H1 (cell line): ENCODE measurements at regions not wholly inside any gene's neighbourhood (a gene's known extent, or its start where the extent isn't known, plus 50 kb on each side); places are given as distances from the start of the nearest gene placed in this dataset.

Source experiments
- CTCF ChIA-PET: fragments of 300-600 bp; sonication (Branson Sonifier 250); formaldehyde crosslinking; loops from one replicate; lab custom pipeline; 2021; ENCODE audit not compliant: partially characterized antibody; lab: Charles Lee
- POLR2A ChIA-PET: fragments of 300-600 bp; sonication (Branson Sonifier 250); formaldehyde crosslinking; loops from one replicate; lab custom pipeline; 2021; ENCODE audit warnings: inconsistent platforms; ENCODE audit not compliant: partially characterized antibody; lab: Charles Lee
- DNase-seq, 2 experiments: peaks; one replicate each; pipeline versions ENCODE4 v3.0.0 to v3.0.0-alpha.2; 2010 to 2022; ENCODE audit warnings: low spot score in 2 of 2, low read depth in 1 of 2, mixed read lengths in 1 of 2
- FAIRE-seq: peaks from 2 replicates; lab custom pipeline; 2011; peaks lifted over from hg19 to GRCh38; lab: Jason Lieb, UNC
- H2AFZ ChIP-seq: 2 replicates; pipeline ENCODE4 v1.8.1; 2012; ENCODE audit warnings: low read length, inconsistent platforms
- H2AK5ac ChIP-seq: 2 replicates; pipeline ENCODE4 v1.6.1; 2013; ENCODE audit warnings: low read depth, low read length
- H2BK120ac ChIP-seq: replicated peaks from 2 replicates; pipeline ENCODE3; 2013; ENCODE audit warnings: low read depth, low read length, inconsistent platforms
- H2BK12ac ChIP-seq: 2 replicates; pipeline ENCODE4 v1.6.1; 2013; ENCODE audit warnings: low read depth, low read length
- H2BK15ac ChIP-seq: 2 replicates; pipeline ENCODE4 v1.6.1; 2013; ENCODE audit warnings: low read length
- H2BK20ac ChIP-seq: 2 replicates; pipeline ENCODE4 v1.6.1; 2013; ENCODE audit warnings: low read length
- H2BK5ac ChIP-seq: 2 replicates; pipeline ENCODE4 v1.6.1; 2013; ENCODE audit warnings: low read depth, low read length
- H3K14ac ChIP-seq: 2 replicates; pipeline ENCODE4 v1.6.1; 2013; ENCODE audit warnings: inconsistent platforms; ENCODE audit not compliant: insufficient read length
- H3K18ac ChIP-seq: 2 replicates; pipeline ENCODE4 v1.6.1; 2013; ENCODE audit warnings: low read length; ENCODE audit errors: extremely low read depth
- H3K23ac ChIP-seq: 2 replicates; pipeline ENCODE4 v1.6.1; 2013; ENCODE audit warnings: inconsistent platforms; ENCODE audit not compliant: insufficient read length
- H3K23me2 ChIP-seq: 2 replicates; pipeline ENCODE4 v1.6.1; 2013; ENCODE audit warnings: low read depth, low read length
- H3K27ac ChIP-seq: 2 replicates; pipeline ENCODE4 v1.6.1; 2011; ENCODE audit warnings: low read depth, low read length, inconsistent platforms
- H3K27me3 ChIP-seq, 4 experiments: replicated peaks in 1 of 4; 1 replicate in 1 of 4; 2 replicates in 3 of 4; pipeline versions ENCODE4 v1.6.1 to v1.8.1; 2011 to 2013; ENCODE audit warnings: low read length in 3 of 4, mild to moderate bottlenecking in 3 of 4, inconsistent platforms in 2 of 4, mixed read lengths in 2 of 4, moderate library complexity in 1 of 4; ENCODE audit not compliant: control insufficient read depth in 3 of 4, insufficient read depth in 3 of 4; ENCODE audit errors: extremely low read depth in 1 of 4
- H3K36me3 ChIP-seq, 4 experiments: 2 replicates each; pipeline versions ENCODE4 v1.6.1 to v1.8.1; 2011 to 2013; ENCODE audit warnings: mild to moderate bottlenecking in 4 of 4, low read length in 3 of 4, moderate library complexity in 2 of 4, control low read depth in 1 of 4, inconsistent platforms in 1 of 4; ENCODE audit not compliant: insufficient read depth in 4 of 4, control insufficient read depth in 2 of 4
- H3K4ac ChIP-seq: replicated peaks from 2 replicates; pipeline ENCODE3; 2013; ENCODE audit warnings: low read length, low read depth, mixed read lengths, inconsistent platforms; ENCODE audit not compliant: insufficient read length
- H3K4me1 ChIP-seq, 4 experiments: replicated peaks in 1 of 4; 1 replicate in 1 of 4; 2 replicates in 3 of 4; pipeline versions ENCODE4 v1.6.1 to v1.8.1; 2011 to 2013; ENCODE audit warnings: low read length in 3 of 4, inconsistent platforms in 2 of 4, mixed read lengths in 1 of 4; ENCODE audit not compliant: insufficient read depth in 4 of 4, control insufficient read depth in 3 of 4
- H3K4me2 ChIP-seq, 2 experiments: 2 replicates each; pipeline versions ENCODE4 v1.6.1 to v1.8.1; 2011 to 2013; ENCODE audit warnings: low read depth in 2 of 2, low read length in 2 of 2, control low read depth in 1 of 2, inconsistent platforms in 1 of 2, mild to moderate bottlenecking in 1 of 2; ENCODE audit not compliant: insufficient read depth in 1 of 2
- H3K4me3 ChIP-seq, 4 experiments: fragments of 200-600, 300-600 bp in 1 of 4; sonication (generic), shearing (Covaris generic), sonication (Bioruptor Twin) in 1 of 4; 2 replicates each; pipeline versions ENCODE4 v1.5.1 to v1.8.1; 2011 to 2016; ENCODE audit warnings: low read length in 4 of 4, low read depth in 3 of 4, control low read depth in 2 of 4, inconsistent platforms in 2 of 4, mild to moderate bottlenecking in 2 of 4, mixed read lengths in 1 of 4, moderate library complexity in 1 of 4; ENCODE audit not compliant: insufficient read depth in 2 of 4; ENCODE audit errors: extremely low read depth in 1 of 4
- H3K56ac ChIP-seq: replicated peaks from 2 replicates; pipeline ENCODE3; 2013; ENCODE audit warnings: low read depth, mild to moderate bottlenecking, mixed read lengths, low read length, inconsistent platforms; ENCODE audit not compliant: insufficient read length
- H3K79me1 ChIP-seq: 2 replicates; pipeline ENCODE4 v1.6.1; 2013; ENCODE audit warnings: low read depth, low read length, control low read depth
- H3K79me2 ChIP-seq, 2 experiments: 2 replicates each; pipeline versions ENCODE4 v1.6.1 to v1.8.1; 2012 to 2013; ENCODE audit warnings: low read length in 2 of 2, mild to moderate bottlenecking in 2 of 2, inconsistent platforms in 1 of 2; ENCODE audit not compliant: insufficient read depth in 2 of 2, control insufficient read depth in 1 of 2
- H3K9ac ChIP-seq, 4 experiments: replicated peaks in 1 of 4; 1 replicate in 1 of 4; 2 replicates in 3 of 4; pipeline versions ENCODE4 v1.6.1 to v1.8.1; 2011 to 2013; ENCODE audit warnings: low read depth in 3 of 4, low read length in 3 of 4, control low read depth in 2 of 4, mild to moderate bottlenecking in 2 of 4, moderate library complexity in 2 of 4, inconsistent platforms in 1 of 4; ENCODE audit errors: extremely low read depth in 1 of 4
- H3K9me3 ChIP-seq, 2 experiments: 2 replicates each; pipeline versions ENCODE4 v1.6.1 to v1.8.1; 2012 to 2013; ENCODE audit warnings: mild to moderate bottlenecking in 2 of 2, moderate library complexity in 2 of 2, control low read depth in 1 of 2, inconsistent platforms in 1 of 2, low read depth in 1 of 2, low read length in 1 of 2, mixed read lengths in 1 of 2; ENCODE audit not compliant: insufficient read depth in 2 of 2
- H4K20me1 ChIP-seq, 2 experiments: replicated peaks in 1 of 2; 2 replicates each; pipeline versions ENCODE3 to v1.8.1; 2011 to 2013; ENCODE audit warnings: inconsistent platforms in 2 of 2, low read length in 2 of 2, mild to moderate bottlenecking in 1 of 2; ENCODE audit not compliant: insufficient read depth in 2 of 2, control insufficient read depth in 1 of 2
- H4K5ac ChIP-seq: 2 replicates; pipeline ENCODE4 v1.6.1; 2013; ENCODE audit warnings: low read length, low read depth, mixed read lengths, inconsistent platforms; ENCODE audit not compliant: insufficient read length
- H4K8ac ChIP-seq: 2 replicates; pipeline ENCODE4 v1.8.0; 2013; ENCODE audit warnings: mild to moderate bottlenecking, moderate library complexity, low read length, inconsistent platforms; ENCODE audit not compliant: insufficient read depth; ENCODE audit errors: extremely low read depth
- H4K91ac ChIP-seq: replicated peaks from 2 replicates; pipeline ENCODE3; 2013; ENCODE audit warnings: low read length, mixed read lengths, inconsistent platforms; ENCODE audit not compliant: insufficient read length
- POU5F1 ChIP-seq: IDR thresholded peaks from 2 replicates; pipeline ENCODE4 v1.6.1; 2011; ENCODE audit warnings: low read depth, mild to moderate bottlenecking, low read length, moderate library complexity
- RBBP5 ChIP-seq: IDR thresholded peaks from 2 replicates; pipeline ENCODE4 v1.7.1; 2012; ENCODE audit warnings: low read depth, mild to moderate bottlenecking, inconsistent platforms, low read length, moderate library complexity, borderline replicate concordance
- SRF ChIP-seq: IDR thresholded peaks from 2 replicates; pipeline ENCODE4 v1.6.1; 2011; ENCODE audit warnings: mild to moderate bottlenecking, low read depth, low read length, moderate library complexity
- WGBS, 2 experiments: shearing (Covaris generic) in 1 of 2; methylation state at CpG; one replicate each; pipeline versions ENCODE4 v1.1.6 to v1.1.7; 2013 to 2015; ENCODE audit warnings: low lambda C conversion rate in 2 of 2, mixed read lengths in 2 of 2, inconsistent platforms in 1 of 2, low coverage in 1 of 2, missing lambda C conversion rate in 1 of 2; ENCODE audit not compliant: insufficient replicate concordance in 2 of 2, insufficient coverage in 1 of 2, insufficient read length in 1 of 2; ENCODE audit errors: extremely low coverage in 1 of 2, missing lambda C conversion rate in 1 of 2; 5-methylcytosine and 5-hydroxymethylcytosine counted together

DNA sequence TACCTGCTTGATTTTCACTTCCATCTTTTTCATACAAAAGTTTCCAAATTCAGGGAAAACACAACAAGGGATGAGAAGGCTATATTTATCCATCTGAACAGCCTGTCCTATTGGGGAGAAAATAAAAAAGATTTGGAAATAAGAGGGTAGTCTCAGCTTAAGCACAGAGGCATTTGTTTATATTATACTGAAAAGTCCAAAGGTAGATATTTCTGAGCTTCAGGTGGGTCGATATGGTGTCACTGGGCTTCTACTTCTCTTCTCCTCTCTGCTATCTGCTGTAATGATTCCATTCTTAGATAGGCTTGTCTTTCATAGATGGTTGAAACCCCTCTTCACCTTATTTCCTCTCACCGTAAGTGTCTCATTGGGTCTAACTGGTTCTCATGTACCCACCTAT is 337.0 kb downstream of the INSC start:
- no peaks in the 10 kb centered on the region; the same call in 1 of the 2 replicates for H3K79me1 ChIP-seq
- no peak overlapping the region for H2AFZ ChIP-seq
- H4K20me1 ChIP-seq: no peaks in the 10 kb centered on the region
- H3K4me2 ChIP-seq: no peak overlapping the region
- H2BK12ac ChIP-seq: no peak overlapping the region
- no peak overlapping the region for H3K27ac ChIP-seq
- H2BK120ac ChIP-seq: no peak overlapping the region
- no peak overlapping the region for H2BK20ac ChIP-seq
- ChIA-PET CTCF (interaction anchor here (1.0 kb wide), 1 partner anchor 11 kb away, joined by 3 read pairs; no protein-coding TSS in a partner anchor), POLR2A (no interaction called here)
- no peak overlapping the region for H2AK5ac ChIP-seq
- H4K5ac ChIP-seq: no peak overlapping the region
- H3K9me3 ChIP-seq: no peaks in the 10 kb centered on the region
- no peak overlapping the region for H3K18ac ChIP-seq
- no peaks in the 10 kb centered on the region for H3K23me2 ChIP-seq
- FAIRE-seq: no peak
- no peak overlapping the region for H3K4ac ChIP-seq
- no peak overlapping the region for H3K23ac ChIP-seq
- H4K91ac ChIP-seq: no peak overlapping the region
- H2BK15ac ChIP-seq: no peak overlapping the region
- TF ChIP-seq POU5F1 (no peak), SRF (no peak), RBBP5 (no peak)
- no peaks in the 10 kb centered on the region for H3K79me2 ChIP-seq
- WGBS, 2 experiments: 93% methylated on average over 2 of the region's 2 CpGs; no CpG with 5 or more reads in 1 of the 2 experiments
- no peak overlapping the region for H4K8ac ChIP-seq
- no peak overlapping the region for H3K14ac ChIP-seq
- H3K27me3 ChIP-seq: no peaks in the 10 kb centered on the region
- H3K9ac ChIP-seq: no peak overlapping the region
- no peak overlapping the region for H2BK5ac ChIP-seq
- DNase-seq: no peak
- H3K4me1 ChIP-seq: peaks cover 0 to 2% (median 0%) of the 10 kb centered on the region in 4 experiments; a peak in 2 of 7 replicates
- H3K56ac ChIP-seq: no peak overlapping the region
- H3K36me3 ChIP-seq: no peaks in the 10 kb centered on the region
- no peak overlapping the region for H3K4me3 ChIP-seq
